CD4-positive, CD25-positive, alpha-beta regulatory T cell (primary cell): ENCODE measurements at regions not wholly inside any gene's neighbourhood (a gene's known extent, or its start where the extent isn't known, plus 50 kb on each side); places are given as distances from the start of the nearest gene placed in this dataset.

ENCODE experiments used
- ATAC-seq, 2 donors: fragments of 150-1000 bp; cut with Tn5 transposase; one replicate each; pipeline ENCODE4 v1.10.0; 2021; ENCODE audit warnings: low read depth in 2 of 2, moderate number of reproducible peaks in 2 of 2, moderate library complexity in 1 of 2
- DNase-seq, 3 donors: peaks; one replicate each; pipeline versions ENCODE4 v3.0.0 to v3.0.0-alpha.2; 2012 to 2022; ENCODE audit warnings: mixed read lengths in 1 of 3
- H3K27ac ChIP-seq: one replicate; pipeline ENCODE4 v1.7.0; 2013; ENCODE audit warnings: mild to moderate bottlenecking, low read length; ENCODE audit not compliant: insufficient read depth, poor library complexity, severe bottlenecking
- H3K27me3 ChIP-seq: one replicate; pipeline ENCODE4 v1.7.0; 2013; ENCODE audit warnings: low read length; ENCODE audit not compliant: control insufficient read depth, insufficient read depth
- H3K36me3 ChIP-seq: one replicate; pipeline ENCODE4 v1.7.0; 2013; ENCODE audit warnings: mild to moderate bottlenecking, low read length, moderate library complexity; ENCODE audit not compliant: control insufficient read depth, insufficient read depth
- H3K4me1 ChIP-seq: 2 replicates; pipeline ENCODE4 v1.7.0; 2013; ENCODE audit warnings: mild to moderate bottlenecking, low read length; ENCODE audit not compliant: insufficient read depth, control insufficient read depth, poor library complexity, severe bottlenecking
- H3K4me3 ChIP-seq: one replicate; pipeline ENCODE4 v1.7.0; 2013; ENCODE audit warnings: low read depth, mild to moderate bottlenecking, low read length, moderate library complexity
- H3K9me3 ChIP-seq, 2 experiments: 1 replicate in 1 of 2; 2 replicates in 1 of 2; pipeline ENCODE4 v1.7.0; 2013; ENCODE audit warnings: low read length in 2 of 2, mild to moderate bottlenecking in 1 of 2, moderate library complexity in 1 of 2; ENCODE audit not compliant: control insufficient read depth in 2 of 2
- H3K27ac Mint-ChIP-seq, 3 donors: one replicate each; pipeline ENCODE4 v1.8.0; 2020 to 2022; ENCODE audit warnings: mild to moderate bottlenecking in 3 of 3, mixed read lengths in 3 of 3, moderate library complexity in 2 of 3
- H3K27me3 Mint-ChIP-seq: one replicate; pipeline ENCODE4 v1.8.0; 2022; ENCODE audit warnings: mild to moderate bottlenecking, mixed read lengths
- H3K36me3 Mint-ChIP-seq: one replicate; pipeline ENCODE4 v1.8.0; 2020; ENCODE audit warnings: mixed read lengths
- H3K4me1 Mint-ChIP-seq, 4 donors: one replicate each; pipeline ENCODE4 v1.8.0; 2020 to 2022; ENCODE audit warnings: mixed read lengths in 4 of 4, mild to moderate bottlenecking in 1 of 4
- H3K4me3 Mint-ChIP-seq, 4 donors: one replicate each; pipeline ENCODE4 v1.8.0; 2020 to 2022; ENCODE audit warnings: mild to moderate bottlenecking in 4 of 4, mixed read lengths in 4 of 4, moderate library complexity in 3 of 4
- H3K9me3 Mint-ChIP-seq, 7 donors: one replicate each; pipeline ENCODE4 v1.8.0; 2020 to 2022; ENCODE audit warnings: mixed read lengths in 7 of 7, mild to moderate bottlenecking in 3 of 7, moderate library complexity in 2 of 7

DNA sequence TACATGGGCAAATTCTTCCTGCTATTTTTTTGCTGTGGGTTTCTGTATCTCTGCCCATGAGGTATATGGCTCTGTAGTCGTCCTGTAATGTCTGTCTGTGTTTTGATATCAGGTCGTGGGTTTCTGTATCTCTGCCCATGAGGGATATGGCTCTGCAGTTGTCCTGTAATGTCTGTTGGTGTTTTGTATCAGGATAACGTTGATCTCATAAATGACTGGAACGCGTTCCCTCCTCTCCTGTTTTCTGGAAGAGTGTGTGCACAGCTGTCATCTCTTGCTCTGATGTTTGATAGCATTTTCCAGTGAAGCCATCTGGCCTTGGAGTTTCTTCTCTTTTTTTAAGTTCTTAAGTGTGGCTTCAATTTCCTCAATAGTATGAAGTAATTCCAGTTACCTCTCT lies 57.2 kb downstream of the SOX1 start:
- Histone ChIP-seq H3K9me3 (no peaks in the 10 kb centered on the region), H3K36me3 (no peaks in the 10 kb centered on the region), H3K27ac (no peak overlapping the region), H3K4me3 (no peak overlapping the region), H3K27me3 (no peaks in the 10 kb centered on the region), H3K4me1 (no peaks in the 10 kb centered on the region)
- H3K27ac Mint-ChIP-seq: no peak overlapping the region
- ATAC-seq (no peak), DNase-seq (no peak)
- no peaks in the 10 kb centered on the region for H3K4me1 Mint-ChIP-seq
- H3K36me3 Mint-ChIP-seq: no peaks in the 10 kb centered on the region
- peaks cover 5% of the 10 kb centered on the region for H3K27me3 Mint-ChIP-seq
- H3K4me3 Mint-ChIP-seq: peak overlapping the region in 1 of 4 donors; percentile 10
- no peaks in the 10 kb centered on the region for H3K9me3 Mint-ChIP-seq

DNA sequence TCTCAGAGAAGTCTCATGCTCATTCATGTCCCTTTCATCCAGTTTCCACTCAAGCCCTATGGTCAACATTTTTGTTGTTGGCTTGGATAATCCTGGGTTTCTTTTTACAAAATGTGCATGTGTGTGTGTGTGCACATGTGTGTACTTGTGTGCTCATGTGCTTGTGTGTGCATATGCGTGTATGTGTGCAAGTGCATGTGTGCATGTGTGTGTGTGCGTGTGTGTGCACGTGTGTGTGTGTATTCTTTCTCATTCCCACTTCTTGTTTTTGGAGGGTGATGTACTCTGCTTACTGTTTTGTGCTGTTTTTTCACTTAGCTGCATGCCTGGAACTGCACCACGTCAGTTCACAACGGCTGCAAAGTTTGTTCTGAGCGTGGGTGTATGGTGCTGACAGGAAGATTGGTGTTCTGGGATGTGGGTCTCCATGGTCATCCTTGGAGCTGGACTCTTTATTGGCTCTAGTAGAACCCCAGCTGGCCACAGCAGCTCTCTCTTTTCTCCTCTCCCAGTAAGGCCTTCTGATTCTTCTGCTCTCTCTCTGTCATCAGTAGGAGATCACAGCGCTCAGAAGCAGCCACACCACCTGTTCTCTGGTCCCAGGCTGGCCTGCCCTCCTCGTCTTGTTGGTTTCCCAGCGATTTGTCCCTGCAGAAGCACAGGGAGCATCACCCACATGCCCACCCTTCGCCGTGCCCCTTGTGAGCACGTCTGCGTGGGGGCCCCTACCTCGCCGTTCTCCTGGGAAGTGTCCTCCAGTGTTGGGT lies 60.8 kb downstream of the SOX1 start:
- H3K4me3 ChIP-seq: no peak overlapping the region
- no peaks in the 10 kb centered on the region for H3K9me3 ChIP-seq
- no peaks in the 10 kb centered on the region for H3K36me3 ChIP-seq
- H3K27me3 ChIP-seq: no peaks in the 10 kb centered on the region
- Mint-ChIP-seq H3K4me3 (no peak overlapping the region), H3K27ac (no peak overlapping the region), H3K36me3 (no peaks in the 10 kb centered on the region), H3K9me3 (peaks cover 0 to 2% (median 0%) of the 10 kb centered on the region in 7 donors), H3K27me3 (peaks cover 5% of the 10 kb centered on the region), H3K4me1 (no peaks in the 10 kb centered on the region)
- ATAC-seq: no peak
- H3K27ac ChIP-seq: no peak overlapping the region
- DNase-seq: no peak
- H3K4me1 ChIP-seq: no peaks in the 10 kb centered on the region

- Histone ChIP-seq H3K27me3 (no peaks in the 10 kb centered on the region), H3K4me3 (no peak overlapping the region), H3K4me1 (no peaks in the 10 kb centered on the region), H3K27ac (no peak overlapping the region), H3K9me3 (no peaks in the 10 kb centered on the region), H3K36me3 (no peaks in the 10 kb centered on the region)
- Mint-ChIP-seq H3K4me1 (no peaks in the 10 kb centered on the region), H3K27me3 (peaks cover under 1% of the 10 kb centered on the region), H3K9me3 (peaks cover 0 to 2% (median 0%) of the 10 kb centered on the region in 7 donors), H3K36me3 (no peaks in the 10 kb centered on the region), H3K27ac (no peak overlapping the region), H3K4me3 (no peak overlapping the region)
- no peak for ATAC-seq
- DNase-seq: no peak
These were observed 61.3 kb downstream of the SOX1 start for GRCh38 chr13:112128331-112128610.

DNA sequence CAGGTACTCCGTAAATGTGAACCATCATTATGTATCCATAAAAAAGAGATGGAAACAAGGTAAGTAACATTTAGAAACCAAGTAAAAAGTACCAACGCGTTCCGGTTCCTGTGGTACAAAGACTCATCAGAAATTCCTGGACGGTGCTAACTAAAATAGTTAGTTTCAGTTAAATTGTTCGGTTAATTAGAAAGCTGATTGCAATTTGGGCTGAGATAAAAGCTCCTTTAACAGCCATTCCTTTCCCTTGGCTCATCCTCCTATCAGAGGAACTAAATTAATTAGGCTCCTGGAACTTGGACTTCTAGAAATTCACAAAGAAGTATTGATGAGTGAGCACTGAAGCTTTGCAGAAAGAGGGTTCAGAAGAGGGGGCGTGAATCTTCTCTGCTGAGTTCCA lies 63.5 kb downstream of the SOX1 start:
- H3K9me3 Mint-ChIP-seq: peaks cover 0 to 2% (median 0%) of the 10 kb centered on the region in 7 donors
- H3K36me3 Mint-ChIP-seq: no peaks in the 10 kb centered on the region
- H3K27ac ChIP-seq: no peak overlapping the region
- no peak overlapping the region for H3K4me3 Mint-ChIP-seq
- H3K27me3 ChIP-seq: no peaks in the 10 kb centered on the region
- no peaks in the 10 kb centered on the region for H3K9me3 ChIP-seq
- no peak for DNase-seq
- H3K27me3 Mint-ChIP-seq: peaks cover 4% of the 10 kb centered on the region
- H3K36me3 ChIP-seq: no peaks in the 10 kb centered on the region
- no peak overlapping the region for H3K4me3 ChIP-seq
- H3K27ac Mint-ChIP-seq: no peak overlapping the region
- no peaks in the 10 kb centered on the region for H3K4me1 Mint-ChIP-seq
- no peaks in the 10 kb centered on the region for H3K4me1 ChIP-seq
- no peak for ATAC-seq

DNA sequence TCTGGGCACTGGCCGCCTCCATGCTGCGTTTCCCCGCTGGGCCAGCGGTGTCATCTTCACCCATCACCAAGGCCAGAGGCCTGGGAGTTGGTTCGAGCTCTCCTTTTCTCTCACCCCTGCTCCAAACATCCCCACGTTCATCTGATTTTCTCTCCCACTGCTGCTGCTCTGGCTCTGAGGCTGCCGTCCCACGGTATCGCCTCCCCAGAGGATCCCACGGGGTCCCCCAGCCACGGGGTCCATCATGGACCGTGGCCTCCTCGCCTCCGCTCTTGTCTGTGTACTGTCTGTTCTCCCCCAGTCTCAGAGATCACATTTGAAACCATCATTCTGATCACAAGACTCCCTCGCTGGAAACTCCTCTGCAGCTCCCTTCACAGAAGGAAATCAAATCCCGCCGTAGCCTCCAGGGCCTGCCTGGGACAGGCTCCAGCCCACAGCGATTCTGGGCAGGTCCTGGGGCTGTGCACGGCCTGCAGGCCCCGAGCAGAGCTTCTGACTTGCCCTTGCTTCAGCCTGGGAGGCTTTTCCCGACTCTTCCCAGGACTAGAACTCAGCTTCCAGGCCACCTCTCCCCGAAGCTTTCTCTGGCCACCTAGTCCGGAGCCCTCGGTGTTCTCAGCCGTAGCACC lies 64.2 kb downstream of the SOX1 start:
- Mint-ChIP-seq H3K27me3 (peaks cover 4% of the 10 kb centered on the region), H3K9me3 (peaks cover 0 to 2% (median 0%) of the 10 kb centered on the region in 7 donors)

GRCh38 chr13:112131713-112132113 lies 64.8 kb downstream of the SOX1 start:
- no peaks in the 10 kb centered on the region for H3K4me1 Mint-ChIP-seq
- Histone ChIP-seq H3K4me3 (no peak overlapping the region), H3K27me3 (no peaks in the 10 kb centered on the region), H3K27ac (no peak overlapping the region), H3K4me1 (no peaks in the 10 kb centered on the region), H3K36me3 (no peaks in the 10 kb centered on the region), H3K9me3 (no peaks in the 10 kb centered on the region)
- H3K27me3 Mint-ChIP-seq: peaks cover 4% of the 10 kb centered on the region
- H3K36me3 Mint-ChIP-seq: no peaks in the 10 kb centered on the region
- H3K27ac Mint-ChIP-seq: no peak overlapping the region
- peaks cover 0 to 2% (median 0%) of the 10 kb centered on the region in 7 donors for H3K9me3 Mint-ChIP-seq
- no peak for DNase-seq
- no peak for ATAC-seq
- H3K4me3 Mint-ChIP-seq: no peak overlapping the region

More for the DNA sequence above, 64.2 kb downstream of the SOX1 start:
- DNase-seq (no peak), ATAC-seq (no peak)
- no peaks in the 10 kb centered on the region for H3K4me1 ChIP-seq
- H3K36me3 Mint-ChIP-seq: no peaks in the 10 kb centered on the region
- H3K27me3 ChIP-seq: no peaks in the 10 kb centered on the region
- H3K4me3 Mint-ChIP-seq: no peak overlapping the region
- no peak overlapping the region for H3K27ac Mint-ChIP-seq
- H3K36me3 ChIP-seq: no peaks in the 10 kb centered on the region
- H3K4me3 ChIP-seq: no peak overlapping the region
- no peaks in the 10 kb centered on the region for H3K9me3 ChIP-seq
- no peak overlapping the region for H3K27ac ChIP-seq
- H3K4me1 Mint-ChIP-seq: no peaks in the 10 kb centered on the region

- no peaks in the 10 kb centered on the region for H3K36me3 ChIP-seq
- Mint-ChIP-seq H3K27ac (no peak overlapping the region), H3K9me3 (peaks cover 0 to 2% (median 0%) of the 10 kb centered on the region in 7 donors), H3K36me3 (no peaks in the 10 kb centered on the region), H3K27me3 (peaks cover 7% of the 10 kb centered on the region), H3K4me1 (no peaks in the 10 kb centered on the region), H3K4me3 (no peak overlapping the region)
- ATAC-seq: no peak
- H3K9me3 ChIP-seq: no peaks in the 10 kb centered on the region
- no peak overlapping the region for H3K4me3 ChIP-seq
- no peaks in the 10 kb centered on the region for H3K4me1 ChIP-seq
- DNase-seq: no peak
- H3K27me3 ChIP-seq: no peaks in the 10 kb centered on the region
- H3K27ac ChIP-seq: no peak overlapping the region
These were observed 65.2 kb downstream of the SOX1 start for GRCh38 chr13:112132142-112132541.

- H3K9me3 Mint-ChIP-seq: peaks cover 0 to 2% (median 0%) of the 10 kb centered on the region in 7 donors
- H3K27me3 ChIP-seq: no peaks in the 10 kb centered on the region
- no peaks in the 10 kb centered on the region for H3K9me3 ChIP-seq
- DNase-seq (no peak), ATAC-seq (no peak)
- no peak overlapping the region for H3K27ac Mint-ChIP-seq
- H3K27ac ChIP-seq: no peak overlapping the region
- no peaks in the 10 kb centered on the region for H3K4me1 Mint-ChIP-seq
- no peaks in the 10 kb centered on the region for H3K36me3 Mint-ChIP-seq
- H3K4me1 ChIP-seq: no peaks in the 10 kb centered on the region
- H3K4me3 Mint-ChIP-seq: no peak overlapping the region
- H3K4me3 ChIP-seq: no peak overlapping the region
- H3K36me3 ChIP-seq: no peaks in the 10 kb centered on the region
- H3K27me3 Mint-ChIP-seq: peaks cover 8% of the 10 kb centered on the region
These were observed 65.7 kb downstream of the SOX1 start for GRCh38 chr13:112132619-112133018.
